ENCODE measurements at regions not wholly inside any gene's neighbourhood (a gene's known extent, or its start where the extent isn't known, plus 50 kb on each side); places are given as distances from the start of the nearest gene placed in this dataset.

- no peak for FAIRE-seq
- dilution Hi-C loops (cut with MboI; ENCODE audit: extremely low pct_ligation_motif_present, low sequenced_read_pairs) (no loop called here), intact Hi-C loops (cut with micrococcal nuclease) (no loop called here)
- Histone ChIP-seq H3K9me1 (replicated peaks; ENCODE audit: control insufficient read depth, extremely low read depth, insufficient read depth, low read length) (no peaks in the 10 kb centered on the region), H3K27me3 (ENCODE audit: control insufficient read depth in 2 of 2, insufficient read depth in 2 of 2, low read length in 2 of 2) (no peaks in the 10 kb centered on the region), H3K4me2 (ENCODE audit: insufficient read depth, low read length) (no peak overlapping the region), H3K4me1 (ENCODE audit: control insufficient read depth, extremely low read depth, insufficient read depth, low read length) (no peaks in the 10 kb centered on the region), H3K27ac (ENCODE audit: insufficient read depth, low read depth, low read length) (no peak overlapping the region), H3K36me3 (ENCODE audit: control insufficient read depth in 2 of 2, extremely low read depth in 1 of 2, insufficient read depth in 2 of 2, low read length in 2 of 2) (no peaks in the 10 kb centered on the region), H3K4me3 (replicated peaks in 1 of 3; ENCODE audit: insufficient read depth in 1 of 3, low read depth in 1 of 3, low read length in 3 of 3) (no peak overlapping the region), H2AFZ (ENCODE audit: low read depth, low read length) (no peak overlapping the region), H3K79me2 (ENCODE audit: control insufficient read depth, insufficient read depth, low read length) (no peaks in the 10 kb centered on the region), H3K9ac (replicated peaks; ENCODE audit: extremely low read depth, insufficient read depth, low read length) (no peak overlapping the region), H3K9me3 (replicated peaks; ENCODE audit: control insufficient read depth, insufficient read depth, low read length) (peaks cover 12% of the 10 kb centered on the region), H4K20me1 (replicated peaks; ENCODE audit: control insufficient read depth, extremely low read depth, insufficient read depth, low read length) (no peaks in the 10 kb centered on the region)
- BruUV-seq (replicated peaks) = no TSS peak
- no peak for DNase-seq (ENCODE audit: low read depth, low spot score)
- TF ChIP-seq GATA2 (IDR thresholded peaks at IDR 0.05; ENCODE audit: insufficient read depth, insufficient read length, low read depth, low read length) (no peak), MAX (IDR thresholded peaks at IDR 0.05; ENCODE audit: insufficient read depth, insufficient read length) (no peak), JUN (IDR thresholded peaks at IDR 0.05; ENCODE audit: borderline replicate concordance, insufficient read depth, insufficient read length, low read depth) (no peak), CTCF (IDR thresholded peaks at IDR 0.05; ENCODE audit: extremely low read depth in 1 of 2, insufficient read depth in 1 of 2, low read depth in 1 of 2, low read length in 2 of 2) (no peak), POLR2A (IDR thresholded peaks at IDR 0.05; ENCODE audit: low read depth, low read length) (no peak)
- ChIA-PET POLR2A (no interaction called here), CTCF (no interaction called here)
These were observed 630.8 kb downstream of the AACS start for GRCh38 chr12:125696054-125696453.

- intact Hi-C loops (cut with micrococcal nuclease) (no loop called here), dilution Hi-C loops (cut with MboI; ENCODE audit: extremely low pct_ligation_motif_present, low sequenced_read_pairs) (no loop called here)
- BruUV-seq (replicated peaks) = no TSS peak
- DNase-seq (ENCODE audit: low read depth, low spot score) = no peak
- Histone ChIP-seq H3K9ac (replicated peaks; ENCODE audit: extremely low read depth, insufficient read depth, low read length) (no peak overlapping the region), H3K27ac (ENCODE audit: insufficient read depth, low read depth, low read length) (no peak overlapping the region), H3K79me2 (ENCODE audit: control insufficient read depth, insufficient read depth, low read length) (no peaks in the 10 kb centered on the region), H3K36me3 (ENCODE audit: control insufficient read depth in 2 of 2, extremely low read depth in 1 of 2, insufficient read depth in 2 of 2, low read length in 2 of 2) (no peaks in the 10 kb centered on the region), H3K27me3 (ENCODE audit: control insufficient read depth in 2 of 2, insufficient read depth in 2 of 2, low read length in 2 of 2) (no peaks in the 10 kb centered on the region), H2AFZ (ENCODE audit: low read depth, low read length) (no peak overlapping the region), H3K9me1 (replicated peaks; ENCODE audit: control insufficient read depth, extremely low read depth, insufficient read depth, low read length) (no peaks in the 10 kb centered on the region), H3K4me1 (ENCODE audit: control insufficient read depth, extremely low read depth, insufficient read depth, low read length) (no peaks in the 10 kb centered on the region), H4K20me1 (replicated peaks; ENCODE audit: control insufficient read depth, extremely low read depth, insufficient read depth, low read length) (no peaks in the 10 kb centered on the region), H3K4me3 (replicated peaks in 1 of 3; ENCODE audit: insufficient read depth in 1 of 3, low read depth in 1 of 3, low read length in 3 of 3) (no peak overlapping the region), H3K4me2 (ENCODE audit: insufficient read depth, low read length) (no peak overlapping the region), H3K9me3 (replicated peaks; ENCODE audit: control insufficient read depth, insufficient read depth, low read length) (peaks cover 6% of the 10 kb centered on the region)
- TF ChIP-seq EZH2 (IDR thresholded peaks at IDR 0.05; ENCODE audit: borderline replicate concordance, low read depth, low read length, severe bottlenecking) (no peak), POLR2A (IDR thresholded peaks at IDR 0.05; ENCODE audit: low read depth, low read length) (no peak), POLR2AphosphoS5 (IDR thresholded peaks at IDR 0.05; ENCODE audit: insufficient read depth, low read depth, low read length) (no peak), MYC (IDR thresholded peaks at IDR 0.05; ENCODE audit: low read depth, low read length) (no peak), JUN (IDR thresholded peaks at IDR 0.05; ENCODE audit: borderline replicate concordance, insufficient read depth, insufficient read length, low read depth) (no peak), CTCF (IDR thresholded peaks at IDR 0.05; ENCODE audit: extremely low read depth in 1 of 2, insufficient read depth in 1 of 2, low read depth in 1 of 2, low read length in 2 of 2) (no peak), FOS (IDR thresholded peaks at IDR 0.05; ENCODE audit: borderline replicate concordance, insufficient read depth, low read length) (no peak), GATA2 (IDR thresholded peaks at IDR 0.05; ENCODE audit: insufficient read depth, insufficient read length, low read depth, low read length) (no peak), MAX (IDR thresholded peaks at IDR 0.05; ENCODE audit: insufficient read depth, insufficient read length) (no peak)
- ChIA-PET CTCF (no interaction called here), POLR2A (no interaction called here)
- FAIRE-seq = no peak
These were observed 639.6 kb downstream of the AACS start for GRCh38 chr12:125704803-125705202.

Data from endothelial cell of umbilical vein (primary cell).